GM12891 (cell line): ENCODE measurements at regions not wholly inside any gene's neighbourhood (a gene's known extent, or its start where the extent isn't known, plus 50 kb on each side); places are given as distances from the start of the nearest gene placed in this dataset.

Source experiments
- PAX5 ChIP-seq: IDR thresholded peaks from 2 replicates; pipeline ENCODE4 v1.6.1; 2011; ENCODE audit warnings: low read length, moderate library complexity, mild to moderate bottlenecking; ENCODE audit not compliant: insufficient read depth, severe bottlenecking
- POLR2A ChIP-seq: IDR thresholded peaks from 2 replicates; pipeline ENCODE4 v1.6.1; 2011; ENCODE audit warnings: low read depth, low read length, control low read depth
- POLR2AphosphoS5 ChIP-seq: IDR thresholded peaks from 2 replicates; pipeline ENCODE4 v1.6.1; 2011; ENCODE audit warnings: low read depth, low read length, control low read depth
- POU2F2 ChIP-seq: IDR thresholded peaks from 2 replicates; pipeline ENCODE4 v1.6.1; 2011; ENCODE audit warnings: low read depth, mild to moderate bottlenecking, control low read depth, low read length, moderate library complexity
- SPI1 ChIP-seq: IDR thresholded peaks from 2 replicates; pipeline ENCODE4 v1.6.1; 2011; ENCODE audit warnings: low read depth, low read length, control low read depth
- TAF1 ChIP-seq: IDR thresholded peaks from 2 replicates; pipeline ENCODE4 v1.6.1; 2011; ENCODE audit warnings: low read depth, low read length, control low read depth

DNA sequence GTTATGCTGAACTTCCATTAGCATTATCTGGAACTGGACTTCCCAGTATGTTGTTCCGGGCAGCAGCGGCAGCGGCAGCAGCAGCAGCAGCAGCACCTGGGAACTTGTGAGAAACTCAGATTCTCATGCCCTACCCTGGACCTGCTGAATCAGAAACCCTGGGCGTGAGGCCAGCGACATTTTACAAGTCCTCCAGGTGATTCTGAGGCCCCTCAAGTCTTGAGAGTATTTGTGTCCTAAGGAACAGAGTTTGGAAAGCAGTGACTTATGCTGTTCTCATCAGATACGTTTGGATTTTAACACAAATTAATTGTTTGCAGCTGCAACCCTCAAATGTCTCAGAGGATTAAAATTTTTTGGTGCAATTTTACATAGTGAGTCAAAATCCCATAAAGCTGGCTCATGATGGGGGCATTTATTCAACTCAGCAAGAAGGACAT, 157.2 kb upstream of the KAZN start:
- TF ChIP-seq POLR2A = no peak
- TF ChIP-seq POLR2AphosphoS5 = no peak
- TF ChIP-seq PAX5 = no peak
- no peak for TF ChIP-seq TAF1
- TF ChIP-seq SPI1 = no peak
- no peak for TF ChIP-seq POU2F2
